SK-N-SH (cell line): ENCODE measurements at regions not wholly inside any gene's neighbourhood (a gene's known extent, or its start where the extent isn't known, plus 50 kb on each side); places are given as distances from the start of the nearest gene placed in this dataset.

Source experiments
- CTCF ChIA-PET: fragments of 300-600, 350-600 bp; formaldehyde crosslinking; extraction: SDS; loops from one replicate; lab custom pipeline; 2021; lab: Yijun Ruan, JAX
- POLR2A ChIA-PET: fragments of 350-600 bp; sonication (Branson Sonifier 250); formaldehyde crosslinking; extraction: SDS; loops from one replicate; lab custom pipeline; 2020; ENCODE audit warnings: antibody characterized with exemption, inconsistent platforms; lab: Yijun Ruan, JAX
- DNase-seq: peaks from one replicate; pipeline ENCODE4 v3.0.0; 2012
- H2AFZ ChIP-seq: fragments of 200-600 bp; sonication (generic); 2 replicates; pipeline ENCODE4 v1.8.1; 2016; ENCODE audit warnings: antibody characterized with exemption, mild to moderate bottlenecking, low read depth
- H3F3A ChIP-seq: fragments of 200-600 bp; sonication (generic); replicated peaks from 2 replicates; pipeline ENCODE3; 2016; ENCODE audit warnings: antibody characterized with exemption, mild to moderate bottlenecking; ENCODE audit not compliant: insufficient read depth
- H3K27ac ChIP-seq, 2 experiments: fragments of 200-500 bp in 1 of 2; fragments of 200-600 bp in 1 of 2; sonication (Bioruptor generic) in 1 of 2; sonication (generic), shearing (Covaris generic) in 1 of 2; 2 replicates each; pipeline versions ENCODE4 v1.5.1 to v1.6.1; 2014 to 2016; ENCODE audit warnings: low read depth in 2 of 2, inconsistent platforms in 1 of 2, low read length in 1 of 2, mild to moderate bottlenecking in 1 of 2, mixed read lengths in 1 of 2
- H3K27me3 ChIP-seq: fragments of 200-600 bp; sonication (generic), shearing (Covaris generic); 2 replicates; pipeline ENCODE4 v1.6.1; 2016; ENCODE audit warnings: mixed run types; ENCODE audit not compliant: insufficient read depth
- H3K36me3 ChIP-seq, 2 experiments: fragments of 200-500 bp in 1 of 2; fragments of 200-600 bp in 1 of 2; sonication (Bioruptor generic) in 1 of 2; sonication (generic) in 1 of 2; replicated peaks in 1 of 2; 2 replicates each; pipeline versions ENCODE3 to v1.5.1; 2014 to 2016; ENCODE audit warnings: low read length in 1 of 2, mild to moderate bottlenecking in 1 of 2; ENCODE audit not compliant: insufficient read depth in 2 of 2, control insufficient read depth in 1 of 2
- H3K4me1 ChIP-seq, 2 experiments: fragments of 200-500 bp in 1 of 2; fragments of 200-600 bp in 1 of 2; sonication (Bioruptor generic) in 1 of 2; sonication (generic), shearing (Covaris generic) in 1 of 2; 2 replicates each; pipeline versions ENCODE4 v1.5.1 to v1.6.1; 2014 to 2016; ENCODE audit warnings: low read depth in 1 of 2, low read length in 1 of 2, mixed run types in 1 of 2; ENCODE audit not compliant: insufficient read depth in 2 of 2, control insufficient read depth in 1 of 2
- H3K4me2 ChIP-seq: fragments of 200-600 bp; sonication (generic), shearing (Covaris generic); 2 replicates; pipeline ENCODE4 v1.6.1; 2017; ENCODE audit warnings: mixed run types
- H3K4me3 ChIP-seq, 2 experiments: fragments of 200-500 bp in 1 of 2; fragments of 200-600 bp in 1 of 2; sonication (Bioruptor generic) in 1 of 2; sonication (generic), shearing (Covaris generic) in 1 of 2; 2 replicates each; pipeline versions ENCODE4 v1.5.1 to v1.8.1; 2014 to 2016; ENCODE audit warnings: low read depth in 2 of 2, inconsistent platforms in 1 of 2, low read length in 1 of 2, mild to moderate bottlenecking in 1 of 2, mixed read lengths in 1 of 2, moderate library complexity in 1 of 2
- H3K79me2 ChIP-seq: fragments of 200-600 bp; sonication (generic); 2 replicates; pipeline ENCODE4 v1.8.1; 2017; ENCODE audit warnings: mild to moderate bottlenecking; ENCODE audit not compliant: insufficient read depth
- H3K9ac ChIP-seq: fragments of 200-600 bp; sonication (generic); 2 replicates; pipeline ENCODE4 v1.6.1; 2017; ENCODE audit warnings: mixed run types
- H3K9me2 ChIP-seq: fragments of 200-600 bp; sonication (generic); 2 replicates; pipeline ENCODE4 v1.6.1; 2017; ENCODE audit warnings: mixed run types
- H3K9me3 ChIP-seq: fragments of 200-600 bp; sonication (generic); 2 replicates; pipeline ENCODE4 v1.6.1; 2017; ENCODE audit warnings: mixed run types, mild to moderate bottlenecking, moderate library complexity
- H4K20me1 ChIP-seq: fragments of 200-600 bp; sonication (generic); 2 replicates; pipeline ENCODE4 v1.6.1; 2017; ENCODE audit warnings: mild to moderate bottlenecking, mixed run types; ENCODE audit not compliant: insufficient read depth
- ELF1 ChIP-seq: IDR thresholded peaks from 2 replicates; pipeline ENCODE4 v1.4.0; 2012
- EZH2phosphoT487 ChIP-seq: fragments of 200-600 bp; sonication (generic); IDR thresholded peaks from 2 replicates; pipeline ENCODE4 v1.6.1; 2017; ENCODE audit warnings: low read depth, mixed run types, mild to moderate bottlenecking, antibody characterized with exemption, moderate library complexity, borderline replicate concordance
- FOXM1 ChIP-seq: IDR thresholded peaks from 2 replicates; pipeline ENCODE4 v1.4.0; 2012; ENCODE audit warnings: low read depth, mild to moderate bottlenecking
- GABPA ChIP-seq: IDR thresholded peaks from 2 replicates; pipeline ENCODE4 v1.4.0; 2012; ENCODE audit warnings: low read depth, mild to moderate bottlenecking
- GATA2 ChIP-seq: sonication (generic); formaldehyde crosslinking; IDR thresholded peaks from 2 replicates; pipeline ENCODE4 v1.5.0; 2020; ENCODE audit warnings: mild to moderate bottlenecking, missing genetic modification reagents
- MAX ChIP-seq: IDR thresholded peaks from 2 replicates; pipeline ENCODE4 v1.4.0; 2012; ENCODE audit warnings: low read depth
- POLR2AphosphoS5 ChIP-seq: IDR thresholded peaks from 2 replicates; pipeline ENCODE4 v1.6.1; 2012; ENCODE audit warnings: low read depth, low read length
- RCOR1 ChIP-seq: fragments of 150-350 bp; IDR thresholded peaks from 2 replicates; pipeline ENCODE4 v1.6.1; 2017; ENCODE audit warnings: antibody characterized with exemption, low read length
- RXRA ChIP-seq: IDR thresholded peaks from 2 replicates; pipeline ENCODE4 v1.4.0; 2012; ENCODE audit warnings: low read depth, mild to moderate bottlenecking, borderline replicate concordance
- SMC3 ChIP-seq: IDR thresholded peaks from 2 replicates; pipeline ENCODE4 v1.6.1; 2012; ENCODE audit warnings: low read depth, low read length, improper control_type of control experiment
- YY1 ChIP-seq: IDR thresholded peaks from 2 replicates; pipeline ENCODE4 v1.4.0; 2012; ENCODE audit warnings: low read depth, mild to moderate bottlenecking
- ZBTB33 ChIP-seq: IDR thresholded peaks from 2 replicates; pipeline ENCODE4 v1.4.0; 2012; ENCODE audit warnings: low read depth, borderline replicate concordance
- WGBS: methylation state at CpG from one replicate; pipeline ENCODE4 v1.1.6; 2017; ENCODE audit warnings: low lambda C conversion rate; 5-methylcytosine and 5-hydroxymethylcytosine counted together

- Histone ChIP-seq H3F3A (no peaks in the 10 kb centered on the region), H2AFZ (no peak overlapping the region), H3K79me2 (no peaks in the 10 kb centered on the region), H3K27me3 (no peaks in the 10 kb centered on the region), H3K27ac (peak overlapping the region in 1 of 2 experiments; percentile 47; a peak in 2 of 4 replicates), H3K4me3 (no peak overlapping the region), H4K20me1 (no peaks in the 10 kb centered on the region), H3K36me3 (no peaks in the 10 kb centered on the region), H3K9me2 (no peaks in the 10 kb centered on the region), H3K4me2 (no peak overlapping the region)
- no peak for DNase-seq
- CTCF ChIA-PET: interaction anchor here (0.6 kb wide), 1 partner anchor 537 kb away, joined by 3 read pairs; no protein-coding TSS in a partner anchor
- POLR2A ChIA-PET: no interaction called here
- no peak for TF ChIP-seq SMC3
- TF ChIP-seq GATA2: peak; percentile 49; the same call in 1 of the 2 replicates
- no peak for TF ChIP-seq RXRA
- TF ChIP-seq POLR2AphosphoS5: no peak
- no peak for TF ChIP-seq GABPA
- TF ChIP-seq ZBTB33: no peak
- TF ChIP-seq, all 33 proteins: peak for 1
- 48% methylated on average over 5 of the region's 7 CpGs for WGBS
- no peak overlapping the region for H3K9ac ChIP-seq
- H3K9me3 ChIP-seq: no peaks in the 10 kb centered on the region
- H3K4me1 ChIP-seq: peaks cover 0 to 3% of the 10 kb centered on the region in 2 experiments; a peak in 1 of 4 replicates
These were observed 775.8 kb downstream of the ZPLD1 start for GRCh38 chr3:103210583-103210982.

GRCh38 chr3:103218146-103218545, 783.3 kb downstream of the ZPLD1 start:
- Histone ChIP-seq H3K27me3 (no peaks in the 10 kb centered on the region), H3K4me2 (no peak overlapping the region), H3K9me3 (no peaks in the 10 kb centered on the region), H4K20me1 (no peaks in the 10 kb centered on the region), H3K36me3 (no peaks in the 10 kb centered on the region), H3K79me2 (no peaks in the 10 kb centered on the region), H3K27ac (no peak overlapping the region), H3K4me1 (no peaks in the 10 kb centered on the region), H3F3A (no peaks in the 10 kb centered on the region), H2AFZ (no peak overlapping the region), H3K4me3 (no peak overlapping the region), H3K9ac (no peak overlapping the region), H3K9me2 (no peaks in the 10 kb centered on the region)
- no peak for DNase-seq
- 30% methylated on average over 1 of the region's 1 CpG for WGBS
- ChIA-PET CTCF (no interaction called here), POLR2A (no interaction called here)
- TF ChIP-seq EZH2phosphoT487: no peak
- no peak for TF ChIP-seq RCOR1
- no peak for TF ChIP-seq MAX
- TF ChIP-seq FOXM1: no peak

GRCh38 chr3:103218793-103219192, 784.0 kb downstream of the ZPLD1 start:
- Histone ChIP-seq H3K4me1 (no peaks in the 10 kb centered on the region), H3K4me3 (no peak overlapping the region), H3K27ac (no peak overlapping the region), H4K20me1 (no peaks in the 10 kb centered on the region), H3K27me3 (no peaks in the 10 kb centered on the region), H2AFZ (no peak overlapping the region), H3K79me2 (no peaks in the 10 kb centered on the region), H3K9me2 (no peaks in the 10 kb centered on the region), H3K9ac (no peak overlapping the region), H3K36me3 (no peaks in the 10 kb centered on the region), H3K9me3 (no peaks in the 10 kb centered on the region), H3F3A (no peaks in the 10 kb centered on the region), H3K4me2 (no peak overlapping the region)
- CTCF ChIA-PET: no interaction called here
- 63% methylated on average over 1 of the region's 1 CpG for WGBS
- TF ChIP-seq ELF1: no peak
- no peak for TF ChIP-seq YY1
- no peak for TF ChIP-seq RCOR1
- POLR2A ChIA-PET: no interaction called here
- no peak for DNase-seq
